ENCODE measurements at regions not wholly inside any gene's neighbourhood (a gene's known extent, or its start where the extent isn't known, plus 50 kb on each side); places are given as distances from the start of the nearest gene placed in this dataset.

- TF ChIP-seq TAF1 (IDR thresholded peaks at IDR 0.05; ENCODE audit: low read depth) (no peak), YY1 (IDR thresholded peaks at IDR 0.05; ENCODE audit: low read depth) (no peak), EGR1 (IDR thresholded peaks at IDR 0.05) (no peak), CREB1 (IDR thresholded peaks at IDR 0.05; ENCODE audit: low read depth) (no peak), EP300 (IDR thresholded peaks at IDR 0.05; ENCODE audit: borderline replicate concordance) (no peak), FOXM1 (IDR thresholded peaks at IDR 0.05; ENCODE audit: borderline replicate concordance, low read depth) (no peak), TCF12 (IDR thresholded peaks at IDR 0.05; ENCODE audit: low read depth) (no peak)
These were observed 153.1 kb upstream of the CCND2 start for GRCh38 chr12:4120316-4120917.
